WTC11 (cell line): ENCODE measurements at regions not wholly inside any gene's neighbourhood (a gene's known extent, or its start where the extent isn't known, plus 50 kb on each side); places are given as distances from the start of the nearest gene placed in this dataset.
"Not testable (repeated sequence)": the region's sequence is repeated elsewhere in the genome, so short reads cannot be mapped to it uniquely, and the experiment has no call there.

ENCODE experiments used
- ATAC-seq: fragments of 200-7000 bp; cut with Tn5 transposase; 2 replicates; pipeline ENCODE4 v1.10.0; 2021; ENCODE audit warnings: mild to moderate bottlenecking, moderate library complexity
- CTCF ChIA-PET: fragments of 300-600 bp; sonication (Branson Sonifier 250); formaldehyde crosslinking; loops from one replicate; lab custom pipeline; 2021; ENCODE audit warnings: antibody characterized with exemption; lab: Charles Lee
- POLR2A ChIA-PET: fragments of 350-600 bp; sonication (Branson Sonifier 250); formaldehyde crosslinking; loops from one replicate; lab custom pipeline; 2021; ENCODE audit warnings: antibody characterized with exemption; lab: Charles Lee
- DNase-seq: peaks from one replicate; pipeline ENCODE4 v3.0.0; 2021; ENCODE audit warnings: low spot score
- H3K27ac Mint-ChIP-seq: 2 replicates; pipeline ENCODE4 v1.8.0; 2021; ENCODE audit warnings: mixed read lengths
- H3K27me3 Mint-ChIP-seq: 2 replicates; pipeline ENCODE4 v1.8.0; 2021; ENCODE audit warnings: low read depth, mild to moderate bottlenecking, moderate library complexity, mixed read lengths
- H3K36me3 Mint-ChIP-seq: 2 replicates; pipeline ENCODE4 v1.8.0; 2021; ENCODE audit warnings: mixed read lengths
- H3K4me1 Mint-ChIP-seq: 2 replicates; pipeline ENCODE4 v1.8.0; 2022; ENCODE audit warnings: mixed read lengths
- H3K4me3 Mint-ChIP-seq: 2 replicates; pipeline ENCODE4 v1.8.0; 2021; ENCODE audit warnings: mild to moderate bottlenecking, moderate library complexity, mixed read lengths
- H3K9me3 Mint-ChIP-seq: 2 replicates; pipeline ENCODE4 v1.8.0; 2021; ENCODE audit warnings: mixed read lengths
- NFATC4 ChIP-seq: fragments of 250-450 bp; sonication (Bioruptor Pico); IDR thresholded peaks from 2 replicates; pipeline ENCODE4 v1.9.0; 2021; ENCODE audit warnings: mild to moderate bottlenecking
- SP1 ChIP-seq: sonication (generic); formaldehyde crosslinking; conservative IDR thresholded peaks from 2 replicates; pipeline ENCODE4 v1.8.1; 2022; ENCODE audit warnings: missing genetic modification reagents
- ZMAT4 ChIP-seq: fragments of 250-450 bp; sonication (Bioruptor Pico); IDR thresholded peaks from 2 replicates; pipeline ENCODE4 v1.9.0; 2021; ENCODE audit warnings: mild to moderate bottlenecking
- ZNF232 ChIP-seq: sonication (generic); formaldehyde crosslinking; IDR thresholded peaks from 2 replicates; pipeline ENCODE4 v1.8.0; 2022; ENCODE audit warnings: mild to moderate bottlenecking, missing genetic modification reagents
- ZNF512 ChIP-seq: sonication (generic); formaldehyde crosslinking; IDR thresholded peaks from 2 replicates; pipeline ENCODE4 v1.8.1; 2022; ENCODE audit warnings: missing genetic modification reagents, borderline replicate concordance
- ZNF671 ChIP-seq: fragments of 250-450 bp; sonication (Bioruptor Pico); IDR thresholded peaks from 2 replicates; pipeline ENCODE4 v1.8.0; 2021; ENCODE audit warnings: mild to moderate bottlenecking
- TF ChIP-seq, protein P1 (sequence below): sonication (generic); formaldehyde crosslinking; IDR thresholded peaks from 2 replicates; pipeline ENCODE4 v1.8.1; 2022; ENCODE audit warnings: mild to moderate bottlenecking, missing genetic modification reagents, moderate library complexity, borderline replicate concordance
- TF ChIP-seq, protein P2 (sequence below): sonication (generic); formaldehyde crosslinking; IDR thresholded peaks from 2 replicates; pipeline ENCODE4 v1.8.1; 2022; ENCODE audit warnings: low read depth, missing genetic modification reagents, borderline replicate concordance
- TF ChIP-seq, protein P3 (sequence below): sonication (generic); formaldehyde crosslinking; IDR thresholded peaks from 2 replicates; pipeline ENCODE4 v1.8.1; 2022; ENCODE audit warnings: mild to moderate bottlenecking, moderate library complexity, missing genetic modification reagents
- TF ChIP-seq, protein P4 (sequence below): fragments of 250-450 bp; sonication (Bioruptor Pico); IDR thresholded peaks from 2 replicates; pipeline ENCODE4 v1.9.0; 2021; ENCODE audit warnings: mild to moderate bottlenecking
- TF ChIP-seq, protein P5 (sequence below): fragments of 250-450 bp; sonication (Bioruptor Pico); IDR thresholded peaks from 2 replicates; pipeline ENCODE4 v1.9.0; 2021; ENCODE audit warnings: moderate library complexity, mild to moderate bottlenecking, inconsistent platforms, borderline replicate concordance
- TF ChIP-seq, protein P6 (sequence below): sonication (generic); formaldehyde crosslinking; IDR thresholded peaks from 2 replicates; pipeline ENCODE4 v1.8.1; 2023; ENCODE audit warnings: mild to moderate bottlenecking, missing genetic modification reagents, borderline replicate concordance

GRCh38 chr7:137110091-137110509, 233.4 kb downstream of the PTN start (continued):
- TF ChIP-seq, protein P1, sequence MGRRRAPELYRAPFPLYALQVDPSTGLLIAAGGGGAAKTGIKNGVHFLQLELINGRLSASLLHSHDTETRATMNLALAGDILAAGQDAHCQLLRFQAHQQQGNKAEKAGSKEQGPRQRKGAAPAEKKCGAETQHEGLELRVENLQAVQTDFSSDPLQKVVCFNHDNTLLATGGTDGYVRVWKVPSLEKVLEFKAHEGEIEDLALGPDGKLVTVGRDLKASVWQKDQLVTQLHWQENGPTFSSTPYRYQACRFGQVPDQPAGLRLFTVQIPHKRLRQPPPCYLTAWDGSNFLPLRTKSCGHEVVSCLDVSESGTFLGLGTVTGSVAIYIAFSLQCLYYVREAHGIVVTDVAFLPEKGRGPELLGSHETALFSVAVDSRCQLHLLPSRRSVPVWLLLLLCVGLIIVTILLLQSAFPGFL (CRISPR knock-in tag), result no peak
- TF ChIP-seq NFATC4 (CRISPR knock-in tag) (no peak), ZNF232 (CRISPR knock-in tag) (no peak), SP1 (CRISPR knock-in tag) (no peak), ZMAT4 (CRISPR knock-in tag) (no peak)
- TF ChIP-seq, protein P2, sequence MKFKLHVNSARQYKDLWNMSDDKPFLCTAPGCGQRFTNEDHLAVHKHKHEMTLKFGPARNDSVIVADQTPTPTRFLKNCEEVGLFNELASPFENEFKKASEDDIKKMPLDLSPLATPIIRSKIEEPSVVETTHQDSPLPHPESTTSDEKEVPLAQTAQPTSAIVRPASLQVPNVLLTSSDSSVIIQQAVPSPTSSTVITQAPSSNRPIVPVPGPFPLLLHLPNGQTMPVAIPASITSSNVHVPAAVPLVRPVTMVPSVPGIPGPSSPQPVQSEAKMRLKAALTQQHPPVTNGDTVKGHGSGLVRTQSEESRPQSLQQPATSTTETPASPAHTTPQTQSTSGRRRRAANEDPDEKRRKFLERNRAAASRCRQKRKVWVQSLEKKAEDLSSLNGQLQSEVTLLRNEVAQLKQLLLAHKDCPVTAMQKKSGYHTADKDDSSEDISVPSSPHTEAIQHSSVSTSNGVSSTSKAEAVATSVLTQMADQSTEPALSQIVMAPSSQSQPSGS (CRISPR knock-in tag), result no peak
- TF ChIP-seq, protein P3, sequence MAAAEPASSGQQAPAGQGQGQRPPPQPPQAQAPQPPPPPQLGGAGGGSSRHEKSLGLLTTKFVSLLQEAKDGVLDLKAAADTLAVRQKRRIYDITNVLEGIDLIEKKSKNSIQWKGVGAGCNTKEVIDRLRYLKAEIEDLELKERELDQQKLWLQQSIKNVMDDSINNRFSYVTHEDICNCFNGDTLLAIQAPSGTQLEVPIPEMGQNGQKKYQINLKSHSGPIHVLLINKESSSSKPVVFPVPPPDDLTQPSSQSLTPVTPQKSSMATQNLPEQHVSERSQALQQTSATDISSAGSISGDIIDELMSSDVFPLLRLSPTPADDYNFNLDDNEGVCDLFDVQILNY (CRISPR knock-in tag), result no peak
- TF ChIP-seq, protein P4, sequence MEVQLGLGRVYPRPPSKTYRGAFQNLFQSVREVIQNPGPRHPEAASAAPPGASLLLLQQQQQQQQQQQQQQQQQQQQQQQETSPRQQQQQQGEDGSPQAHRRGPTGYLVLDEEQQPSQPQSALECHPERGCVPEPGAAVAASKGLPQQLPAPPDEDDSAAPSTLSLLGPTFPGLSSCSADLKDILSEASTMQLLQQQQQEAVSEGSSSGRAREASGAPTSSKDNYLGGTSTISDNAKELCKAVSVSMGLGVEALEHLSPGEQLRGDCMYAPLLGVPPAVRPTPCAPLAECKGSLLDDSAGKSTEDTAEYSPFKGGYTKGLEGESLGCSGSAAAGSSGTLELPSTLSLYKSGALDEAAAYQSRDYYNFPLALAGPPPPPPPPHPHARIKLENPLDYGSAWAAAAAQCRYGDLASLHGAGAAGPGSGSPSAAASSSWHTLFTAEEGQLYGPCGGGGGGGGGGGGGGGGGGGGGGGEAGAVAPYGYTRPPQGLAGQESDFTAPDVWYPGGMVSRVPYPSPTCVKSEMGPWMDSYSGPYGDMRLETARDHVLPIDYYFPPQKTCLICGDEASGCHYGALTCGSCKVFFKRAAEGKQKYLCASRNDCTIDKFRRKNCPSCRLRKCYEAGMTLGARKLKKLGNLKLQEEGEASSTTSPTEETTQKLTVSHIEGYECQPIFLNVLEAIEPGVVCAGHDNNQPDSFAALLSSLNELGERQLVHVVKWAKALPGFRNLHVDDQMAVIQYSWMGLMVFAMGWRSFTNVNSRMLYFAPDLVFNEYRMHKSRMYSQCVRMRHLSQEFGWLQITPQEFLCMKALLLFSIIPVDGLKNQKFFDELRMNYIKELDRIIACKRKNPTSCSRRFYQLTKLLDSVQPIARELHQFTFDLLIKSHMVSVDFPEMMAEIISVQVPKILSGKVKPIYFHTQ (CRISPR knock-in tag), result no peak

- H3K27ac Mint-ChIP-seq, CTCF ChIA-PET, DNase-seq, ATAC-seq, POLR2A ChIA-PET, H3K4me3 Mint-ChIP-seq, H3K27me3 Mint-ChIP-seq, H3K36me3 Mint-ChIP-seq: not testable (repeated sequence)
- Mint-ChIP-seq H3K9me3 (peaks cover 47% of the 10 kb centered on the region), H3K4me1 (peaks cover 15% of the 10 kb centered on the region)
Observed at GRCh38 chr7:137107802-137108201, 235.7 kb downstream of the PTN start.

- H3K36me3 Mint-ChIP-seq, H3K27ac Mint-ChIP-seq, DNase-seq, H3K27me3 Mint-ChIP-seq, POLR2A ChIA-PET, H3K4me3 Mint-ChIP-seq, CTCF ChIA-PET: not testable (repeated sequence)
- peak; percentile 59 for ATAC-seq
- Mint-ChIP-seq H3K4me1 (peaks cover 15% of the 10 kb centered on the region), H3K9me3 (peaks cover 42% of the 10 kb centered on the region)
Observed at GRCh38 chr7:137103526-137103925, 235.1 kb downstream of the CHRM2 start.

DNA sequence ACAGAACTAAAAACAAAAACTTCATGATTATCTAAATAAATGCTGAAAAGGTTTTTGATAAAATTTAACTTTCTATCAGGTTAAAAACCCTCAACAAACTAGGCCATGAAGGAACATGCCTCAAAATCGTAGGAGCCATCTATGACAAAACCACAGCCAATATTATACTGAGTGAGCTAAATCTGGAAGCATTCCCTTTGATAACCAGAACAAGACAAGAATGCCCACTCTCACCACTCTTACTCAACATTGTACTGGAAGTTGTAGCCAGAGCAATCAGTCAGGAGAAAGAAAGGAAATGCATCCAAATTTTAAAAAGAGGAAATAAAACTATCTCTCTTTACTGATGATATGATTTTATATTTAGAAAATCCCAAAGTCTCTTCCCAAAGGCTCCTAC, 228.7 kb downstream of the CHRM2 start:
- H3K27me3 Mint-ChIP-seq, result no peaks in the 10 kb centered on the region
- ChIA-PET CTCF (no interaction called here), POLR2A (no interaction called here)
- H3K9me3 Mint-ChIP-seq, result peaks cover 4% of the 10 kb centered on the region; the same call in 1 of the 2 replicates
- ATAC-seq, result no peak
- no peak overlapping the region for H3K27ac Mint-ChIP-seq
- no peak overlapping the region for H3K4me3 Mint-ChIP-seq
- peaks cover 12% of the 10 kb centered on the region for H3K4me1 Mint-ChIP-seq
- no peaks in the 10 kb centered on the region for H3K36me3 Mint-ChIP-seq
- no peak for DNase-seq
- TF ChIP-seq ZNF512 (CRISPR knock-in tag) (no peak), ZNF671 (no peak), ZMAT4 (CRISPR knock-in tag) (no peak), ZNF232 (CRISPR knock-in tag) (no peak)
- TF ChIP-seq, protein P5, sequence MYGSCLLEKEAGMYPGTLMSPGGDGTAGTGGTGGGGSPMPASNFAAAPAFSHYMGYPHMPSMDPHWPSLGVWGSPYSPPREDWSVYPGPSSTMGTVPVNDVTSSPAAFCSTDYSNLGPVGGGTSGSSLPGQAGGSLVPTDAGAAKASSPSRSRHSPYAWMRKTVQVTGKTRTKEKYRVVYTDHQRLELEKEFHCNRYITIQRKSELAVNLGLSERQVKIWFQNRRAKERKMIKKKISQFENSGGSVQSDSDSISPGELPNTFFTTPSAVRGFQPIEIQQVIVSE (CRISPR knock-in tag), result no peak
- TF ChIP-seq, protein P6, sequence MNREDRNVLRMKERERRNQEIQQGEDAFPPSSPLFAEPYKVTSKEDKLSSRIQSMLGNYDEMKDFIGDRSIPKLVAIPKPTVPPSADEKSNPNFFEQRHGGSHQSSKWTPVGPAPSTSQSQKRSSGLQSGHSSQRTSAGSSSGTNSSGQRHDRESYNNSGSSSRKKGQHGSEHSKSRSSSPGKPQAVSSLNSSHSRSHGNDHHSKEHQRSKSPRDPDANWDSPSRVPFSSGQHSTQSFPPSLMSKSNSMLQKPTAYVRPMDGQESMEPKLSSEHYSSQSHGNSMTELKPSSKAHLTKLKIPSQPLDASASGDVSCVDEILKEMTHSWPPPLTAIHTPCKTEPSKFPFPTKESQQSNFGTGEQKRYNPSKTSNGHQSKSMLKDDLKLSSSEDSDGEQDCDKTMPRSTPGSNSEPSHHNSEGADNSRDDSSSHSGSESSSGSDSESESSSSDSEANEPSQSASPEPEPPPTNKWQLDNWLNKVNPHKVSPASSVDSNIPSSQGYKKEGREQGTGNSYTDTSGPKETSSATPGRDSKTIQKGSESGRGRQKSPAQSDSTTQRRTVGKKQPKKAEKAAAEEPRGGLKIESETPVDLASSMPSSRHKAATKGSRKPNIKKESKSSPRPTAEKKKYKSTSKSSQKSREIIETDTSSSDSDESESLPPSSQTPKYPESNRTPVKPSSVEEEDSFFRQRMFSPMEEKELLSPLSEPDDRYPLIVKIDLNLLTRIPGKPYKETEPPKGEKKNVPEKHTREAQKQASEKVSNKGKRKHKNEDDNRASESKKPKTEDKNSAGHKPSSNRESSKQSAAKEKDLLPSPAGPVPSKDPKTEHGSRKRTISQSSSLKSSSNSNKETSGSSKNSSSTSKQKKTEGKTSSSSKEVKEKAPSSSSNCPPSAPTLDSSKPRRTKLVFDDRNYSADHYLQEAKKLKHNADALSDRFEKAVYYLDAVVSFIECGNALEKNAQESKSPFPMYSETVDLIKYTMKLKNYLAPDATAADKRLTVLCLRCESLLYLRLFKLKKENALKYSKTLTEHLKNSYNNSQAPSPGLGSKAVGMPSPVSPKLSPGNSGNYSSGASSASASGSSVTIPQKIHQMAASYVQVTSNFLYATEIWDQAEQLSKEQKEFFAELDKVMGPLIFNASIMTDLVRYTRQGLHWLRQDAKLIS (CRISPR knock-in tag), result no peak
- TF ChIP-seq, protein P1 (CRISPR knock-in tag), result no peak
